Gastrocnemius medialis (tissue), 4 donors: ENCODE measurements at regions not wholly inside any gene's neighbourhood (a gene's known extent, or its start where the extent isn't known, plus 50 kb on each side); places are given as distances from the start of the nearest gene placed in this dataset.

Source experiments
- CTCF ChIP-seq, 5 experiments: fragments of 450-650 bp in 3 of 5; fragments of 200-600 bp in 2 of 5; sonication (generic) in 2 of 5; IDR thresholded peaks in 4 of 5; conservative IDR thresholded peaks in 1 of 5; 1 replicate in 4 of 5; 2 replicates in 1 of 5; pipeline ENCODE4 v1.5.1; 2016 to 2019; ENCODE audit warnings: antibody characterized with exemption in 5 of 5, mild to moderate bottlenecking in 3 of 5, moderate library complexity in 3 of 5
- POLR2A ChIP-seq, 2 donors: fragments of 450-650 bp; IDR thresholded peaks; one replicate each; pipeline ENCODE4 v1.6.1; 2017; ENCODE audit warnings: antibody characterized with exemption in 2 of 2, mild to moderate bottlenecking in 2 of 2, moderate library complexity in 2 of 2

DNA sequence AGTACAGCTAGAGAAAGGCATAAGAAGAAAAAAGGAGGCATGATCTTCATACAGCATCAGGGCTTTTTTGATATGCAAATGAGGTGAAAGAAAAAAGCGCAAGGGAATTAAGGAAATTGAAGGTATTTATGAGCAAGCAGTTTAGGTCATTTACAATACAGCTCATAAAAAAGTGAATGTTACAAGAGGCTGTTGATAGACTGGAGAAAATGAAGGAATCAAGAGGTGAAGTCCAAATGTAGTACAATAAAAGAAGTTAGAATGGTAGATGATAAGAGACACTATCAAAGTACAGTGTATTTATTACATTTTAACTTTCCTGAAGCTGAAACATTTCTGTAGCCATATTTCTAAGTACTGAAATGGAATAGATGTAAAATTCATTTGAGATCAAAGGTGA, 1349.5 kb downstream of the ADGRL3 start:
- TF ChIP-seq POLR2A (IDR thresholded peaks at IDR 0.05) = no peak
- TF ChIP-seq CTCF (IDR thresholded peaks at IDR 0.05 in 4 of 5, conservative IDR thresholded peaks at IDR 0.05 in 1 of 5) = no peak
